ENCODE measurements at regions not wholly inside any gene's neighbourhood (a gene's known extent, or its start where the extent isn't known, plus 50 kb on each side); places are given as distances from the start of the nearest gene placed in this dataset.
A peak's percentile ranks its signal among the peaks of the same experiment; 100 is the strongest.

- DNase-seq (ENCODE audit: low spot score), result no peak
Measured at GRCh38 chr2:195606179-195606578, 50.8 kb upstream of the SLC39A10 start.

DNA sequence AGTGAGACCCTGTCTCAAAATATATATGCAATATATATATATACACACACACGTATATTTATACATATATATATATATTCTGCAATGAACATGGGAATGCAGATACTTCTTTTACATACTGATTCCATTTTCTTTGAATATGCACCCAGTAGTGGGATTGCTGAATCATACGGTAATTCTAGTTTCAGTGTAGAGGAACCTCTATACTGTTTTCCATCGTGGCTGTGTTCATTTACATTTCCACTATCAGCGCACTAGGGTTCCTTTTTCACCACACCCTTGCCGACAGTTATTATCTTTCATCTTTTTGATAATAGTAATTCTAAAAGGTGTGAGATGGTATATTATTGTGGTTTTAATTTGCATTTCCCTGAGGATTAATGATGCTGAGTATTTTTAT is 52.3 kb upstream of the SLC39A10 start:
- no peak for DNase-seq (ENCODE audit: low spot score)

DNA sequence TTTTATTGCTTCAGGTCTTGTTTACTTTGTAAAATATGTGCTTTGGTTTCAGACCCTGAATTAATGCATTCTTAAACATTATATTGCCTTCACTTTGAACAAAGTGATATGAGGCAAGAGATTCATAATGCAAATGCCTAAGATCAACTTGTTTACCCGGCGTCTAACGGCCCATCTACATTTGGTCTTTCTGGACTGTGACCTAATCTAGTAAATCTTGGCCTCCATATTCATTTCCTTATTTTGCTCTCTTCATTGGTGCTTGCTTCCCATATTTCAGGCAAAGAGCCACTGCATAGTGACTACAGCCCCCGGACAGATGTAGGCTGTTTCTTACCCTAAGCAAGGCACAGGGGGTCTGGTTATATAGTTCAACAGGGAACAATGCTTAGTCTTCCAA is 53.0 kb upstream of the SLC39A10 start:
- no peak for DNase-seq (ENCODE audit: low spot score)

GRCh38 chr2:195603408-195603807 is 53.6 kb upstream of the SLC39A10 start:
- DNase-seq (ENCODE audit: low spot score), result no peak

DNA sequence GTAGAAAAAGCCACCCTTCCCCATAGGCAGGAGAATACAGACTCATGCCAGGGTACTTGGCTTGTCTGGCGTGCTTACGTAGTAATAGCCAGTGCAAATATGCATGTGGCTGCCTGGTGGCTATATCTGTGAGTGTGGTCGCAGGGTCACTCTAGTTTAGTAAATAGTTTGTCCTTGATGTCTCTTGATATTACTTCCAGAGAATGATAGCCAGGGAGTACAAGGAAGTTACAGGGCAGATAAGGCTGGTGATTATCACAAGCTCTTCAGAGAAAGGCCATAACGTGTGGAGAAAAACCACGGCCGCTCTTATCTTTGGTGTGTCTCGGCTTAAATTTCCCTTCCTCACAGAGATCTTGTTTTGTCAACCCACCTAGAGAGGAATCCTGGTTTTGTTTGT is 54.3 kb upstream of the SLC39A10 start:
- no peak for DNase-seq (ENCODE audit: low spot score)

- DNase-seq (ENCODE audit: low spot score), result no peak
Measured at GRCh38 chr2:195601361-195601760, 55.7 kb upstream of the SLC39A10 start.

GRCh38 chr2:195600778-195601177 is 56.2 kb upstream of the SLC39A10 start:
- no peak for DNase-seq (ENCODE audit: low spot score)

DNA sequence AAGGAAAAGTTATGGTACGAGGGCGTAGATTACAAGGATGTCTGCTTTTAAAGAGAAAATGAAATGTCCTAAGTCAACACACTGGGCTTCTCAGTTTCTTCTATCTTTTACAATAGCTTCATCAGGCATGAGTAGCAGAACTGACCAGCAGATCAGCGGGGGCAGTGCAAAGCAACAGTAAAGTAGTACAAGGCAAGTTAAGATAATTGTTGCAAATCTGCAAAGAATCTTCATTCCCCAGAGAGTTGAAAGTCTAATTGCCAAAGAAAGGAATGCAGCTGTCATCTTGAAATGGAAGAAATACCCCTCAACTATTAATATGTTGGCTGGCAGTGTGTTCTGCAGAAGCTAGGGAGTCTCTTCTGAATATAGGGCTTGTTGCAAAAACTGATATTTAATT is 60.2 kb upstream of the SLC39A10 start:
- DNase-seq (ENCODE audit: low spot score), result no peak

- DNase-seq (ENCODE audit: low spot score), result no peak
Measured at GRCh38 chr2:195595825-195596224, 61.2 kb upstream of the SLC39A10 start.

DNA sequence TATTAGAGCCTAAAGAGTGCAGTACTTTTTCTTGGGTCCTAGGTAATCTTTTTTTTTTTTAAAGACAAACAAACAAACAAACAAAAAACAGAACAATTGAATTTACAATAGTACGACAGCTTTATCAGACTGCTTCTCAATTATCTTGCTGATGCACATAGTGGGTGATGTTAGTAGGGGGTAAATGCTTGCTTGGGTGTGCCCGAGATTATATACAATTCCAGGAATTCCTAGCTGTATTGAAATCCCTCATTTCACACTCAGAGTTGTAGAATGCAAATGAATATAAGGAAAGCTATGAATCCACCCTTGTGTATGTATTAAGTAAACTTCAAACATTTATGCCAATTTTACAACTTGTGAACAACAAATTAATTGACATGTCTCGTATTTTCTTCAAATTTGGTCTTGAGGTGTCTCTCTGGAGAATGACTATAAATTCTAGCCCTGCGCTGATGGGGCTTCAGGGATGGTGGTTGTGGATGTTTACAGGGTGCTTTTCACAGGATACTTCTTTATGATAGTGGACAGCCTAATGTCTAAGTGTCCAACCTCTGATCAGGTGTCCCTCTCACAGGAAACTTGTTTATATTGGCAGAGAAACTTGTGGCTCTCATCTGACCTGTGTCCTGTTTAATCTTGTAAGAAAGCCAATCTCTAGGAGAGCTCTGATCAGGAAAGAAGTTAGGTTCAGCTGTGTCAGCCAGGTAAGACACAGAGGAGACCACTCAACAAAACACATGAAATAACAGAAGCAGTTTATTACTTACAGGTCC is 61.9 kb upstream of the SLC39A10 start:
- no peak for DNase-seq (ENCODE audit: low spot score)

GRCh38 chr2:195594248-195594647 is 62.8 kb upstream of the SLC39A10 start:
- no peak for DNase-seq (ENCODE audit: low spot score)

DNA sequence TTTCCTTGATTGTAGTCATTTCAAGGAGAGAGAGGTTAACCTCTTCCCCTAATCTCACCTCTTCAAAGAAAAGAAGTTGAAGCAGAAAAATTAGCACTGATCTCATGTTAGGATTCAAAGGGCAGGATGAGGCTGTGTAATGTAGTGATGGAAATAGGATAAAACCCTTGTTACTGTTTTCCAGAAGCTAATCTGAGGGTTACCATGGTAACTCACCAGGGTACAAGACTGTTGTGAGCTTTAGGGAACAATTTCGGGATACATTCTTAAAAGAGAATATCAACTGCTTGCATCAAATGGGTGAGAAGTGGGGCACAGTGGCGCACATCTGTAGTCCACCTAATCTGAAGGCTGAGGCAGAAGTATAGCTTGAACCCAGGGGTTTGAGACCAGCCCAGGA is 64.9 kb upstream of the SLC39A10 start:
- DNase-seq (ENCODE audit: low spot score), result no peak

- DNase-seq (ENCODE audit: low spot score), result no peak
Measured at GRCh38 chr2:195590861-195591205, 66.2 kb upstream of the SLC39A10 start.

GRCh38 chr2:195590199-195590860 is 66.7 kb upstream of the SLC39A10 start:
- no peak for DNase-seq (ENCODE audit: low spot score)

- no peak for DNase-seq (ENCODE audit: low spot score)
Measured at GRCh38 chr2:195587966-195588365, 69.1 kb upstream of the SLC39A10 start.

- DNase-seq (ENCODE audit: low spot score), result no peak
Measured at GRCh38 chr2:195586062-195586714, 70.8 kb upstream of the SLC39A10 start.

GRCh38 chr2:195582188-195582587 is 74.8 kb upstream of the SLC39A10 start:
- DNase-seq (ENCODE audit: low spot score), result no peak

- DNase-seq (ENCODE audit: low spot score), result no peak
Measured at GRCh38 chr2:195579776-195580555, 77.1 kb upstream of the SLC39A10 start.

- peak; percentile 52 for DNase-seq (ENCODE audit: low spot score)
Measured at GRCh38 chr2:195575879-195576401, 81.1 kb upstream of the SLC39A10 start.

- no peak for DNase-seq (ENCODE audit: low spot score)
Measured at GRCh38 chr2:195575016-195575415, 82.0 kb upstream of the SLC39A10 start.

DNA sequence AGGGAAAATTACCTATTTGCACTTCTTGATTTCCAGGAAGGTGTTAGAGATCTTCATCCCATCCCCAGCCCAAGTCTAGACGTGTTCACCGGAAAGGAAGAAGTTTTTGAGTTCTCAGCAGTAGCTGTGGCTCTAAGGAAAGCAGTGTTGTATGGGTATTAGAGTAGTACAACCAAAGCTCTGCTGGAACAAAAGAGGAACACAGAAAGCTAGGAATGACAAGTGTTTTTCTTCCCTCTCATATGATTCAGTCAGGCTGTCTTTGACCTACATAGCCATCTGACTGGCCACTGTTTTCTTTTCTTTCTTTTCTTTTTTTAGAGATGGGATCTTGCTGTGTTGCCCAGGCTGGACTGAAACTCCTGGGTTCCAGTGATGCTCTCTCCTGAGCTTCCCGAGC is 82.7 kb upstream of the SLC39A10 start:
- no peak for DNase-seq (ENCODE audit: low spot score)
